SK-N-SH (cell line): ENCODE measurements at regions not wholly inside any gene's neighbourhood (a gene's known extent, or its start where the extent isn't known, plus 50 kb on each side); places are given as distances from the start of the nearest gene placed in this dataset.

Source experiments
- CTCF ChIA-PET: fragments of 300-600, 350-600 bp; formaldehyde crosslinking; extraction: SDS; loops from one replicate; lab custom pipeline; 2021; lab: Yijun Ruan, JAX
- POLR2A ChIA-PET: fragments of 350-600 bp; sonication (Branson Sonifier 250); formaldehyde crosslinking; extraction: SDS; loops from one replicate; lab custom pipeline; 2020; ENCODE audit warnings: antibody characterized with exemption, inconsistent platforms; lab: Yijun Ruan, JAX
- DNase-seq: peaks from one replicate; pipeline ENCODE4 v3.0.0; 2012
- H2AFZ ChIP-seq: fragments of 200-600 bp; sonication (generic); 2 replicates; pipeline ENCODE4 v1.8.1; 2016; ENCODE audit warnings: antibody characterized with exemption, mild to moderate bottlenecking, low read depth
- H3F3A ChIP-seq: fragments of 200-600 bp; sonication (generic); replicated peaks from 2 replicates; pipeline ENCODE3; 2016; ENCODE audit warnings: antibody characterized with exemption, mild to moderate bottlenecking; ENCODE audit not compliant: insufficient read depth
- H3K27ac ChIP-seq, 2 experiments: fragments of 200-500 bp in 1 of 2; fragments of 200-600 bp in 1 of 2; sonication (Bioruptor generic) in 1 of 2; sonication (generic), shearing (Covaris generic) in 1 of 2; 2 replicates each; pipeline versions ENCODE4 v1.5.1 to v1.6.1; 2014 to 2016; ENCODE audit warnings: low read depth in 2 of 2, inconsistent platforms in 1 of 2, low read length in 1 of 2, mild to moderate bottlenecking in 1 of 2, mixed read lengths in 1 of 2
- H3K27me3 ChIP-seq: fragments of 200-600 bp; sonication (generic), shearing (Covaris generic); 2 replicates; pipeline ENCODE4 v1.6.1; 2016; ENCODE audit warnings: mixed run types; ENCODE audit not compliant: insufficient read depth
- H3K36me3 ChIP-seq, 2 experiments: fragments of 200-500 bp in 1 of 2; fragments of 200-600 bp in 1 of 2; sonication (Bioruptor generic) in 1 of 2; sonication (generic) in 1 of 2; replicated peaks in 1 of 2; 2 replicates each; pipeline versions ENCODE3 to v1.5.1; 2014 to 2016; ENCODE audit warnings: low read length in 1 of 2, mild to moderate bottlenecking in 1 of 2; ENCODE audit not compliant: insufficient read depth in 2 of 2, control insufficient read depth in 1 of 2
- H3K4me1 ChIP-seq, 2 experiments: fragments of 200-500 bp in 1 of 2; fragments of 200-600 bp in 1 of 2; sonication (Bioruptor generic) in 1 of 2; sonication (generic), shearing (Covaris generic) in 1 of 2; 2 replicates each; pipeline versions ENCODE4 v1.5.1 to v1.6.1; 2014 to 2016; ENCODE audit warnings: low read depth in 1 of 2, low read length in 1 of 2, mixed run types in 1 of 2; ENCODE audit not compliant: insufficient read depth in 2 of 2, control insufficient read depth in 1 of 2
- H3K4me2 ChIP-seq: fragments of 200-600 bp; sonication (generic), shearing (Covaris generic); 2 replicates; pipeline ENCODE4 v1.6.1; 2017; ENCODE audit warnings: mixed run types
- H3K4me3 ChIP-seq, 2 experiments: fragments of 200-500 bp in 1 of 2; fragments of 200-600 bp in 1 of 2; sonication (Bioruptor generic) in 1 of 2; sonication (generic), shearing (Covaris generic) in 1 of 2; 2 replicates each; pipeline versions ENCODE4 v1.5.1 to v1.8.1; 2014 to 2016; ENCODE audit warnings: low read depth in 2 of 2, inconsistent platforms in 1 of 2, low read length in 1 of 2, mild to moderate bottlenecking in 1 of 2, mixed read lengths in 1 of 2, moderate library complexity in 1 of 2
- H3K79me2 ChIP-seq: fragments of 200-600 bp; sonication (generic); 2 replicates; pipeline ENCODE4 v1.8.1; 2017; ENCODE audit warnings: mild to moderate bottlenecking; ENCODE audit not compliant: insufficient read depth
- H3K9ac ChIP-seq: fragments of 200-600 bp; sonication (generic); 2 replicates; pipeline ENCODE4 v1.6.1; 2017; ENCODE audit warnings: mixed run types
- H3K9me2 ChIP-seq: fragments of 200-600 bp; sonication (generic); 2 replicates; pipeline ENCODE4 v1.6.1; 2017; ENCODE audit warnings: mixed run types
- H3K9me3 ChIP-seq: fragments of 200-600 bp; sonication (generic); 2 replicates; pipeline ENCODE4 v1.6.1; 2017; ENCODE audit warnings: mixed run types, mild to moderate bottlenecking, moderate library complexity
- H4K20me1 ChIP-seq: fragments of 200-600 bp; sonication (generic); 2 replicates; pipeline ENCODE4 v1.6.1; 2017; ENCODE audit warnings: mild to moderate bottlenecking, mixed run types; ENCODE audit not compliant: insufficient read depth
- FOXJ3 ChIP-seq: sonication (generic); formaldehyde crosslinking; IDR thresholded peaks from 2 replicates; pipeline ENCODE4 v1.5.1; 2020; ENCODE audit warnings: mild to moderate bottlenecking, missing genetic modification reagents
- GABPA ChIP-seq: IDR thresholded peaks from 2 replicates; pipeline ENCODE4 v1.4.0; 2012; ENCODE audit warnings: low read depth, mild to moderate bottlenecking
- NFIC ChIP-seq: IDR thresholded peaks from 2 replicates; pipeline ENCODE4 v1.4.0; 2012; ENCODE audit warnings: borderline replicate concordance
- POLR2AphosphoS5 ChIP-seq: IDR thresholded peaks from 2 replicates; pipeline ENCODE4 v1.6.1; 2012; ENCODE audit warnings: low read depth, low read length
- RAD21 ChIP-seq: IDR thresholded peaks from 2 replicates; pipeline ENCODE4 v1.6.1; 2012; ENCODE audit warnings: mild to moderate bottlenecking, low read length
- TAF1 ChIP-seq: IDR thresholded peaks from 2 replicates; pipeline ENCODE4 v1.6.1; 2012; ENCODE audit warnings: low read depth, mild to moderate bottlenecking, low read length, moderate library complexity, borderline replicate concordance
- YY1 ChIP-seq: IDR thresholded peaks from 2 replicates; pipeline ENCODE4 v1.4.0; 2012; ENCODE audit warnings: low read depth, mild to moderate bottlenecking
- WGBS: methylation state at CpG from one replicate; pipeline ENCODE4 v1.1.6; 2017; ENCODE audit warnings: low lambda C conversion rate; 5-methylcytosine and 5-hydroxymethylcytosine counted together
- TF ChIP-seq, protein P1 (sequence below): fragments of 200-600 bp; sonication (generic); IDR thresholded peaks from 2 replicates; pipeline ENCODE4 v1.6.1; 2017; ENCODE audit warnings: antibody characterized with exemption, mild to moderate bottlenecking, moderate library complexity
- TF ChIP-seq, protein P2 (sequence below): fragments of 150-350 bp; IDR thresholded peaks from 2 replicates; pipeline ENCODE4 v1.6.1; 2016; ENCODE audit warnings: mild to moderate bottlenecking, low read depth, low read length

DNA sequence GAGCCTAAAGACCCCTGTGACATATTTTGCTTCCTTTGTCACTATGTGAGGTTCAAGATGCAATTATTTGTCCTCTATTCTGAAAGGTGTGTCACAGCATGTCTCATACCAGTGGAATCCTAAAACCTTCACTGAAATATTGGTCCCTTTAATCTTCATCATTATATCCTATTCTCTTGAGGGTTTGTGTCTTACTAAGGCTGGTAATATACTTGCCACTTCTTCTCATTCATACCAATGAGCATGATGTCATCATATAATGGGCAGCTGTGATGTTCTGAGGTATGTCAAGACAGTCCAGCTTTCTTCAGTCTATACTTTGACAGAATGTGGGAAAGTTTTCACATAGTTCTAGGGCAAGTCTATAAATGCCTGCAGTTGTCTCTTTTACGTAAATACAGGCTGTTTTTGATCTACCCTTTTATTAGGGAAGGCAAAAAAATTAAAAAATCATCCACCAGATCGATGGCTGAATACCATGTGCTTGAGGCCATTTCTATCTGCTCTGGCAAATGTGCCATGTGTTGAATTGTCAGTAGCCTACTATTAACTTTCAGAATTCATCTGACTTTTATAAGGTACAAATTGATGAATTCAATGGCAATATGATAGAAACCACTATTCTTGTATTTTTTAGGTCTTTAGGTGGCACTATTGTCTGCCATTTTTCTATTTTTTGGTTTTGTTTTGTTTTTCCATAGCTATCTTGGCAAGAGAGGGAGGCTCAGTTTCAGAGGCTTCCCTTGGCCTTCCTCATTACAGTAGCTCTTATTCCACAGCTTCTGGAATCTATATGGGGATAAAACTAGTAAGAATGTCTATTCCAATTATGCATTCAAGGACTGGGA, 209.0 kb downstream of the PPARGC1A start:
- no peak for DNase-seq
- no peaks in the 10 kb centered on the region for H3K4me1 ChIP-seq
- no peak overlapping the region for H3K9ac ChIP-seq
- no peaks in the 10 kb centered on the region for H4K20me1 ChIP-seq
- H3K4me3 ChIP-seq: no peak overlapping the region
- H3K79me2 ChIP-seq: no peaks in the 10 kb centered on the region
- no peaks in the 10 kb centered on the region for H3K9me2 ChIP-seq
- no peaks in the 10 kb centered on the region for H3K36me3 ChIP-seq
- H3K27ac ChIP-seq: no peak overlapping the region
- TF ChIP-seq FOXJ3 (no peak), RAD21 (peak; percentile 56)
- TF ChIP-seq, protein P1, sequence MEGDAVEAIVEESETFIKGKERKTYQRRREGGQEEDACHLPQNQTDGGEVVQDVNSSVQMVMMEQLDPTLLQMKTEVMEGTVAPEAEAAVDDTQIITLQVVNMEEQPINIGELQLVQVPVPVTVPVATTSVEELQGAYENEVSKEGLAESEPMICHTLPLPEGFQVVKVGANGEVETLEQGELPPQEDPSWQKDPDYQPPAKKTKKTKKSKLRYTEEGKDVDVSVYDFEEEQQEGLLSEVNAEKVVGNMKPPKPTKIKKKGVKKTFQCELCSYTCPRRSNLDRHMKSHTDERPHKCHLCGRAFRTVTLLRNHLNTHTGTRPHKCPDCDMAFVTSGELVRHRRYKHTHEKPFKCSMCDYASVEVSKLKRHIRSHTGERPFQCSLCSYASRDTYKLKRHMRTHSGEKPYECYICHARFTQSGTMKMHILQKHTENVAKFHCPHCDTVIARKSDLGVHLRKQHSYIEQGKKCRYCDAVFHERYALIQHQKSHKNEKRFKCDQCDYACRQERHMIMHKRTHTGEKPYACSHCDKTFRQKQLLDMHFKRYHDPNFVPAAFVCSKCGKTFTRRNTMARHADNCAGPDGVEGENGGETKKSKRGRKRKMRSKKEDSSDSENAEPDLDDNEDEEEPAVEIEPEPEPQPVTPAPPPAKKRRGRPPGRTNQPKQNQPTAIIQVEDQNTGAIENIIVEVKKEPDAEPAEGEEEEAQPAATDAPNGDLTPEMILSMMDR: peak; percentile 45
- H2AFZ ChIP-seq: no peak overlapping the region
- no peaks in the 10 kb centered on the region for H3F3A ChIP-seq
- CTCF ChIA-PET: interaction anchor here (0.6 to 1.6 kb wide), 5 partner anchors 10 to 742 kb away, joined by 3 to 4 read pairs (median 3); no protein-coding TSS in a partner anchor
- WGBS: 11% methylated on average over 2 of the region's 2 CpGs
- no peaks in the 10 kb centered on the region for H3K9me3 ChIP-seq
- no peaks in the 10 kb centered on the region for H3K27me3 ChIP-seq
- POLR2A ChIA-PET: no interaction called here
- no peak overlapping the region for H3K4me2 ChIP-seq

DNA sequence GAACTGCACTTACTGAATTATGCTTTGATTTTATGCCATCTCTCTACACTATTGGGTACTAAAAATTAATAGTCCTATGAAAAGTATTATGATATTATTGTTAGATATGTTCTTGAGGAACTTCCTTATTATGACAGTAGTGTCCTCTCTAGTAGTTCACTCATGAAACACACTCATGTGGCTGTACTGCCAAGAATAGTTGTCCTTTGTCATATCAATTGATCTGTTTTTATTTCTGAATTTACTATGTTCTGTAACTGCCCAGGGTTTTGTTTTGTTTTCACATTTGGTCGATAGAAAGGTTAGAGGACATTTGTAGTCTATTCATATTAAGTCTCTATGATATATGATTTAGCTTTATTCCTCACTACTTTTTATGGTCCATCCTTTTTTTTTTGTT, 215.2 kb downstream of the PPARGC1A start:
- no peaks in the 10 kb centered on the region for H3K4me1 ChIP-seq
- no peaks in the 10 kb centered on the region for H3K27me3 ChIP-seq
- H3K4me2 ChIP-seq: no peak overlapping the region
- H3K27ac ChIP-seq: no peak overlapping the region
- H3K9me3 ChIP-seq: no peaks in the 10 kb centered on the region
- CTCF ChIA-PET: no interaction called here
- POLR2A ChIA-PET: no interaction called here
- no peaks in the 10 kb centered on the region for H3F3A ChIP-seq
- TF ChIP-seq TAF1 (no peak), NFIC (no peak), YY1 (no peak), POLR2AphosphoS5 (no peak), GABPA (no peak)
- TF ChIP-seq, protein P2, sequence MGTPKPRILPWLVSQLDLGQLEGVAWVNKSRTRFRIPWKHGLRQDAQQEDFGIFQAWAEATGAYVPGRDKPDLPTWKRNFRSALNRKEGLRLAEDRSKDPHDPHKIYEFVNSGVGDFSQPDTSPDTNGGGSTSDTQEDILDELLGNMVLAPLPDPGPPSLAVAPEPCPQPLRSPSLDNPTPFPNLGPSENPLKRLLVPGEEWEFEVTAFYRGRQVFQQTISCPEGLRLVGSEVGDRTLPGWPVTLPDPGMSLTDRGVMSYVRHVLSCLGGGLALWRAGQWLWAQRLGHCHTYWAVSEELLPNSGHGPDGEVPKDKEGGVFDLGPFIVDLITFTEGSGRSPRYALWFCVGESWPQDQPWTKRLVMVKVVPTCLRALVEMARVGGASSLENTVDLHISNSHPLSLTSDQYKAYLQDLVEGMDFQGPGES: no peak
- TF ChIP-seq, protein P1: no peak
- H3K9ac ChIP-seq: no peak overlapping the region
- no peaks in the 10 kb centered on the region for H4K20me1 ChIP-seq
- no peak overlapping the region for H3K4me3 ChIP-seq
- H2AFZ ChIP-seq: no peak overlapping the region
- 0% methylated on average over 1 of the region's 1 CpG for WGBS
- H3K36me3 ChIP-seq: no peaks in the 10 kb centered on the region
- no peak for DNase-seq
- H3K9me2 ChIP-seq: no peaks in the 10 kb centered on the region
- H3K79me2 ChIP-seq: no peaks in the 10 kb centered on the region
